GM12892 (cell line): ENCODE measurements at regions not wholly inside any gene's neighbourhood (a gene's known extent, or its start where the extent isn't known, plus 50 kb on each side); places are given as distances from the start of the nearest gene placed in this dataset.

ENCODE experiments used
- POLR2A ChIP-seq: IDR thresholded peaks from 2 replicates; pipeline ENCODE4 v1.6.1; 2011; ENCODE audit warnings: low read depth, low read length, control low read depth
- POLR2AphosphoS5 ChIP-seq: IDR thresholded peaks from 2 replicates; pipeline ENCODE4 v1.6.1; 2011; ENCODE audit warnings: low read depth, low read length, control low read depth

GRCh38 chr6:26300043-26300331 is 65.0 kb upstream of the BTN3A2 start:
- TF ChIP-seq POLR2A, result no peak
- no peak for TF ChIP-seq POLR2AphosphoS5
